Progenitor cell of endocrine pancreas (in vitro differentiated cells): ENCODE measurements at regions not wholly inside any gene's neighbourhood (a gene's known extent, or its start where the extent isn't known, plus 50 kb on each side); places are given as distances from the start of the nearest gene placed in this dataset.

Source experiments
- DNase-seq: peaks from one replicate; pipeline ENCODE4 v3.0.0; 2021; ENCODE audit warnings: low spot score; ENCODE audit not compliant: unreplicated experiment
- H3K27ac Mint-ChIP-seq: 2 replicates; pipeline ENCODE4 v1.8.0; 2021; ENCODE audit warnings: mild to moderate bottlenecking, moderate library complexity, mixed read lengths
- H3K27me3 Mint-ChIP-seq: 2 replicates; pipeline ENCODE4 v1.8.0; 2021; ENCODE audit warnings: mixed read lengths
- H3K36me3 Mint-ChIP-seq: 2 replicates; pipeline ENCODE4 v1.8.0; 2022; ENCODE audit warnings: mixed read lengths; ENCODE audit not compliant: insufficient read depth
- H3K4me1 Mint-ChIP-seq: 2 replicates; pipeline ENCODE4 v1.8.0; 2021; ENCODE audit warnings: low read depth, mixed read lengths
- H3K4me3 Mint-ChIP-seq: 2 replicates; pipeline ENCODE4 v1.8.0; 2021; ENCODE audit warnings: low read depth, mild to moderate bottlenecking, moderate library complexity, mixed read lengths
- H3K9me3 Mint-ChIP-seq: 2 replicates; pipeline ENCODE4 v1.8.0; 2021; ENCODE audit warnings: low read depth, mixed read lengths
- CTCF ChIP-seq: fragments of 200-600 bp; sonication (generic); IDR thresholded peaks from one replicate; pipeline ENCODE4 v1.5.0; 2021; ENCODE audit warnings: antibody characterized with exemption, mild to moderate bottlenecking; ENCODE audit not compliant: unreplicated experiment

GRCh38 chr5:77943851-77944250, 167.7 kb upstream of the TBCA start:
- no peak for DNase-seq
- Mint-ChIP-seq H3K36me3 (no peaks in the 10 kb centered on the region), H3K4me1 (no peaks in the 10 kb centered on the region), H3K4me3 (no peak overlapping the region), H3K27ac (no peak overlapping the region), H3K27me3 (peaks cover 15% of the 10 kb centered on the region), H3K9me3 (no peaks in the 10 kb centered on the region)
- no peak for TF ChIP-seq CTCF

GRCh38 chr5:77942578-77943239, 166.6 kb upstream of the TBCA start:
- H3K4me3 Mint-ChIP-seq = no peak overlapping the region
- DNase-seq = no peak
- no peaks in the 10 kb centered on the region for H3K36me3 Mint-ChIP-seq
- no peak for TF ChIP-seq CTCF
- H3K9me3 Mint-ChIP-seq = no peaks in the 10 kb centered on the region
- no peaks in the 10 kb centered on the region for H3K4me1 Mint-ChIP-seq
- no peak overlapping the region for H3K27ac Mint-ChIP-seq
- H3K27me3 Mint-ChIP-seq = peaks cover 26% of the 10 kb centered on the region

GRCh38 chr5:77937015-77937908, 161.1 kb upstream of the TBCA start:
- Mint-ChIP-seq H3K4me1 (no peaks in the 10 kb centered on the region), H3K4me3 (no peak overlapping the region), H3K36me3 (no peaks in the 10 kb centered on the region), H3K27me3 (peaks cover 32% of the 10 kb centered on the region), H3K9me3 (no peaks in the 10 kb centered on the region), H3K27ac (no peak overlapping the region)
- DNase-seq = no peak
- TF ChIP-seq CTCF = no peak

GRCh38 chr5:77936365-77936693, 160.2 kb upstream of the TBCA start:
- no peaks in the 10 kb centered on the region for H3K9me3 Mint-ChIP-seq
- H3K27me3 Mint-ChIP-seq = peaks cover 30% of the 10 kb centered on the region
- TF ChIP-seq CTCF = no peak
- no peak for DNase-seq
- no peaks in the 10 kb centered on the region for H3K4me1 Mint-ChIP-seq
- H3K27ac Mint-ChIP-seq = no peak overlapping the region
- H3K36me3 Mint-ChIP-seq = no peaks in the 10 kb centered on the region
- no peak overlapping the region for H3K4me3 Mint-ChIP-seq

GRCh38 chr5:77935506-77936364, 159.6 kb upstream of the TBCA start:
- Mint-ChIP-seq H3K27me3 (peaks cover 30% of the 10 kb centered on the region), H3K9me3 (no peaks in the 10 kb centered on the region), H3K36me3 (no peaks in the 10 kb centered on the region), H3K4me3 (no peak overlapping the region), H3K27ac (no peak overlapping the region), H3K4me1 (no peaks in the 10 kb centered on the region)
- no peak for TF ChIP-seq CTCF
- DNase-seq = no peak
